Lower lobe of right lung (tissue), 2 donors: ENCODE measurements at regions not wholly inside any gene's neighbourhood (a gene's known extent, or its start where the extent isn't known, plus 50 kb on each side); places are given as distances from the start of the nearest gene placed in this dataset.

Source experiments
- ATAC-seq, 2 donors: fragments of 200-7000 bp; cut with Tn5 transposase; one replicate each; pipeline ENCODE4 v1.9.1; 2020 to 2022; ENCODE audit warnings: mild to moderate bottlenecking in 2 of 2, moderate library complexity in 2 of 2
- DNase-seq: peaks from one replicate; pipeline ENCODE4 v3.0.0-alpha.2; 2020
- H3K27ac ChIP-seq: fragments of 200-600 bp; one replicate; pipeline ENCODE4 v1.8.0; 2022
- H3K27me3 ChIP-seq: fragments of 200-600 bp; one replicate; pipeline ENCODE4 v1.8.0; 2022; ENCODE audit warnings: low read depth
- H3K36me3 ChIP-seq: fragments of 200-600 bp; one replicate; pipeline ENCODE4 v1.8.0; 2022; ENCODE audit warnings: mild to moderate bottlenecking
- H3K4me1 ChIP-seq: fragments of 200-600 bp; one replicate; pipeline ENCODE4 v1.8.0; 2022
- H3K4me3 ChIP-seq: fragments of 200-600 bp; one replicate; pipeline ENCODE4 v1.8.0; 2022; ENCODE audit warnings: mild to moderate bottlenecking
- H3K9me3 ChIP-seq: fragments of 200-600 bp; one replicate; pipeline ENCODE4 v1.8.0; 2022
- CTCF ChIP-seq: fragments of 200-600 bp; IDR thresholded peaks from one replicate; pipeline ENCODE4 v1.8.0; 2022; ENCODE audit warnings: antibody characterized with exemption, mild to moderate bottlenecking
- intact Hi-C: fragments of 100-400 bp; cut with DNase I; formaldehyde crosslinking; loops from one replicate; pipeline ENCODE4 v1.11.0; 2022
- donor health status: DM: no; HTN: yes; CAD: no; lungs with severe emphysema.

- Histone ChIP-seq H3K9me3 (no peaks in the 10 kb centered on the region), H3K4me3 (no peak overlapping the region), H3K27ac (no peak overlapping the region), H3K4me1 (no peaks in the 10 kb centered on the region), H3K36me3 (no peaks in the 10 kb centered on the region), H3K27me3 (no peaks in the 10 kb centered on the region)
- intact Hi-C loops, result no loop called here
- ATAC-seq, result no peak
- no peak for DNase-seq
- no peak for TF ChIP-seq CTCF
Measured at GRCh38 chr1:79920960-79921669, 914.6 kb upstream of the ADGRL4 start.

GRCh38 chr1:79914896-79915295 lies 908.4 kb upstream of the ADGRL4 start:
- no peak overlapping the region for H3K27ac ChIP-seq
- intact Hi-C loops, result no loop called here
- no peaks in the 10 kb centered on the region for H3K36me3 ChIP-seq
- H3K4me1 ChIP-seq, result no peaks in the 10 kb centered on the region
- no peak for ATAC-seq
- no peak for TF ChIP-seq CTCF
- no peaks in the 10 kb centered on the region for H3K27me3 ChIP-seq
- no peak overlapping the region for H3K4me3 ChIP-seq
- no peak for DNase-seq
- H3K9me3 ChIP-seq, result no peaks in the 10 kb centered on the region

GRCh38 chr1:79912813-79913212 lies 906.3 kb upstream of the ADGRL4 start:
- DNase-seq (no peak), ATAC-seq (no peak)
- H3K36me3 ChIP-seq, result no peaks in the 10 kb centered on the region
- intact Hi-C loops, result no loop called here
- no peaks in the 10 kb centered on the region for H3K4me1 ChIP-seq
- no peaks in the 10 kb centered on the region for H3K27me3 ChIP-seq
- TF ChIP-seq CTCF, result no peak
- H3K9me3 ChIP-seq, result no peaks in the 10 kb centered on the region
- no peak overlapping the region for H3K27ac ChIP-seq
- H3K4me3 ChIP-seq, result no peak overlapping the region

- H3K27me3 ChIP-seq, result no peaks in the 10 kb centered on the region
- intact Hi-C loops, result no loop called here
- no peaks in the 10 kb centered on the region for H3K9me3 ChIP-seq
- ATAC-seq (no peak), DNase-seq (no peak)
- H3K4me3 ChIP-seq, result no peak overlapping the region
- H3K4me1 ChIP-seq, result no peaks in the 10 kb centered on the region
- H3K36me3 ChIP-seq, result no peaks in the 10 kb centered on the region
- TF ChIP-seq CTCF, result no peak
- no peak overlapping the region for H3K27ac ChIP-seq
Measured at GRCh38 chr1:79903321-79903720, 896.8 kb upstream of the ADGRL4 start.

- intact Hi-C loops, result no loop called here
- no peak for ATAC-seq
- no peaks in the 10 kb centered on the region for H3K9me3 ChIP-seq
- no peak overlapping the region for H3K4me3 ChIP-seq
- H3K27ac ChIP-seq, result no peak overlapping the region
- H3K27me3 ChIP-seq, result no peaks in the 10 kb centered on the region
- no peaks in the 10 kb centered on the region for H3K36me3 ChIP-seq
- no peak for DNase-seq
- no peak for TF ChIP-seq CTCF
- H3K4me1 ChIP-seq, result no peaks in the 10 kb centered on the region
Measured at GRCh38 chr1:79902418-79902817, 895.9 kb upstream of the ADGRL4 start.
